ENCODE measurements at regions not wholly inside any gene's neighbourhood (a gene's known extent, or its start where the extent isn't known, plus 50 kb on each side); places are given as distances from the start of the nearest gene placed in this dataset.
"Not testable (repeated sequence)": the region's sequence is repeated elsewhere in the genome, so short reads cannot be mapped to it uniquely, and the experiment has no call there.

DNA sequence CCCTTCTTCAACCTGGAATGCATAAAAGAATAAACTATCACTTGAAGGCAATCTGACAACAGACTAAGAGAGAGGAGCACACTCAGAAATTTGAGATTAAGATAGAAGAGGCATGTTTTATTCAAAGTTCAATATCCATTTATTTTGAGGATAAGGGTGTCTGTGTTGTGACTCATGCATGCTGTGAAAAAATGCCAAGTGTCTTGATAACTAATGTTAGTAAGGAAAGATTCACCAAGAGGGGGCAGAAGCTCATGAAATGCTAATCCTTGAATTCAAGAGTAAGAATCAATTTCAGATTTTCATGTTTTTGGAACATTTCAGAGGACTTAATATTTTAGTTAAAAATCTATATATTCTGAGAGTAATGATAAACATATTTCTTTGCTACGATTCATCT, 94.0 kb downstream of the IFI44 start:
- Histone ChIP-seq H3K4me1 (replicated peaks; ENCODE audit: insufficient read depth) (no peaks in the 10 kb centered on the region), H2AFZ (no peak overlapping the region), H3K4me2 (no peak overlapping the region), H3K79me2 (ENCODE audit: low read depth) (no peaks in the 10 kb centered on the region), H3K36me3 (ENCODE audit: low read depth) (no peaks in the 10 kb centered on the region), H3K27me3 (ENCODE audit: insufficient read depth, low read depth) (no peaks in the 10 kb centered on the region), H3K4me3 (no peak overlapping the region), H3F3A (ENCODE audit: insufficient read depth, low read depth) (no peaks in the 10 kb centered on the region), H3K9me3 (ENCODE audit: insufficient read depth, low read depth) (no peaks in the 10 kb centered on the region), H3K9me2 (ENCODE audit: insufficient read depth) (peaks cover 4% of the 10 kb centered on the region; the same call in 1 of the 2 replicates), H4K20me1 (ENCODE audit: insufficient read depth) (no peaks in the 10 kb centered on the region), H3K27ac (no peak overlapping the region)
- intact Hi-C loops (cut with micrococcal nuclease; ENCODE audit: unreplicated experiment), result no loop called here
- ChIA-PET POLR2A (ENCODE audit: unreplicated experiment) (no interaction called here), CTCF (no interaction called here)
- no TSS peak for BruUV-seq (replicated peaks)
- no peak for TF ChIP-seq EZH2 (IDR thresholded peaks at IDR 0.05; ENCODE audit: low read depth)
- TF ChIP-seq, protein P1, sequence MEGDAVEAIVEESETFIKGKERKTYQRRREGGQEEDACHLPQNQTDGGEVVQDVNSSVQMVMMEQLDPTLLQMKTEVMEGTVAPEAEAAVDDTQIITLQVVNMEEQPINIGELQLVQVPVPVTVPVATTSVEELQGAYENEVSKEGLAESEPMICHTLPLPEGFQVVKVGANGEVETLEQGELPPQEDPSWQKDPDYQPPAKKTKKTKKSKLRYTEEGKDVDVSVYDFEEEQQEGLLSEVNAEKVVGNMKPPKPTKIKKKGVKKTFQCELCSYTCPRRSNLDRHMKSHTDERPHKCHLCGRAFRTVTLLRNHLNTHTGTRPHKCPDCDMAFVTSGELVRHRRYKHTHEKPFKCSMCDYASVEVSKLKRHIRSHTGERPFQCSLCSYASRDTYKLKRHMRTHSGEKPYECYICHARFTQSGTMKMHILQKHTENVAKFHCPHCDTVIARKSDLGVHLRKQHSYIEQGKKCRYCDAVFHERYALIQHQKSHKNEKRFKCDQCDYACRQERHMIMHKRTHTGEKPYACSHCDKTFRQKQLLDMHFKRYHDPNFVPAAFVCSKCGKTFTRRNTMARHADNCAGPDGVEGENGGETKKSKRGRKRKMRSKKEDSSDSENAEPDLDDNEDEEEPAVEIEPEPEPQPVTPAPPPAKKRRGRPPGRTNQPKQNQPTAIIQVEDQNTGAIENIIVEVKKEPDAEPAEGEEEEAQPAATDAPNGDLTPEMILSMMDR (conservative IDR thresholded peaks at IDR 0.05), result no peak
- DNase-seq, result no peak

DNA sequence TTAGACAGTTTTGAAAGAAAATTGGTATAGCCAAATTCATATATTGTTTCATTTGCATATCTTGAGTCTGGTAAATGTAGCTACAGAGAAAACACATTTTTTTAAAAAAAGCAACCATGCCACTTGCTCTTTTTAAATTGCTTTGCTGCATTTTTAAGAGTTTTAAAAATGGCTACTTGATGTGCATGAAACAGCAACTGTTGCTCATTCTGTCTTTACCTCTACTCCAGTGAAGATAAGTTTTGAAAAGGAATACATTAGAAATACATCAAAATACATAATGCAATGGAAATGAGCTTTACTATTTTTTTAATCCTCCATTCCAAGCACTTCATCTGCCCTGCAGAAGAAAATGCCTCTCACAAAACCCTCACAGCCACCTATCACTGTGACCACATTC, 95.5 kb downstream of the IFI44 start:
- H3K4me3 ChIP-seq, result no peak overlapping the region
- no peaks in the 10 kb centered on the region for H4K20me1 ChIP-seq (ENCODE audit: insufficient read depth)
- H3K79me2 ChIP-seq (ENCODE audit: low read depth), result no peaks in the 10 kb centered on the region
- no peaks in the 10 kb centered on the region for H3F3A ChIP-seq (ENCODE audit: insufficient read depth, low read depth)
- H3K27ac ChIP-seq, result no peak overlapping the region
- ChIA-PET POLR2A (ENCODE audit: unreplicated experiment) (no interaction called here), CTCF (no interaction called here)
- H3K4me2 ChIP-seq, result no peak overlapping the region
- intact Hi-C loops (cut with micrococcal nuclease; ENCODE audit: unreplicated experiment), result no loop called here
- H3K27me3 ChIP-seq (ENCODE audit: insufficient read depth, low read depth), result no peaks in the 10 kb centered on the region
- no peak overlapping the region for H2AFZ ChIP-seq
- no TSS peak for BruUV-seq (replicated peaks)
- no peaks in the 10 kb centered on the region for H3K36me3 ChIP-seq (ENCODE audit: low read depth)
- H3K9me3 ChIP-seq (ENCODE audit: insufficient read depth, low read depth), result no peaks in the 10 kb centered on the region
- no peaks in the 10 kb centered on the region for H3K4me1 ChIP-seq (replicated peaks; ENCODE audit: insufficient read depth)
- TF ChIP-seq EZH2 (IDR thresholded peaks at IDR 0.05; ENCODE audit: low read depth), result no peak
- TF ChIP-seq, protein P1 (conservative IDR thresholded peaks at IDR 0.05), result no peak
- peaks cover 4% of the 10 kb centered on the region; the same call in 1 of the 2 replicates for H3K9me2 ChIP-seq (ENCODE audit: insufficient read depth)
- no peak for DNase-seq

DNA sequence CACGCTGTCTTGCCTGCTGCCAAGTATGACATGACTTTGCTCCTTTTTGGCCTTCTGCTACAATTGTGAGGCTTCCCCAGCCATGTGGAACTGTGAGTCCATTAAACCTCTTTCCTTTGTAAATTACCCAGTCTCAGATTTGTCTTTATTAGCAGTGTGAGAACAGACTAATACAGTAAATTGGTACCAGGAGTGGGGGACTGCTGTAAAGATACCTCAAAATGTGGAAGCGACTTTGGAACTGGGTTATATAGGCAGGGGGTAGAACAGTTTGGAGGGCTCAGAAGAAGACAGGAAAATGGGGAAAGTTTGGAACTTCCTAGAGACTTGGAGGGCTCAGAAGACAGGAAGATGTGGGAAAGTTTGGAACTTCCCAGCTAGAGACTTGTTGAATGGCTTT, 104.0 kb downstream of the IFI44 start:
- H3K79me2 ChIP-seq (ENCODE audit: low read depth); H3K9me2 ChIP-seq (ENCODE audit: insufficient read depth); H3K27ac ChIP-seq; H3K27me3 ChIP-seq (ENCODE audit: insufficient read depth, low read depth); DNase-seq; H3K4me1 ChIP-seq (replicated peaks; ENCODE audit: insufficient read depth); H3K4me3 ChIP-seq; BruUV-seq (replicated peaks); intact Hi-C loops (cut with micrococcal nuclease; ENCODE audit: unreplicated experiment); POLR2A ChIA-PET (ENCODE audit: unreplicated experiment); H3F3A ChIP-seq (ENCODE audit: insufficient read depth, low read depth); H3K36me3 ChIP-seq (ENCODE audit: low read depth); H4K20me1 ChIP-seq (ENCODE audit: insufficient read depth); H3K4me2 ChIP-seq; H3K9me3 ChIP-seq (ENCODE audit: insufficient read depth, low read depth); CTCF ChIA-PET; H2AFZ ChIP-seq: not testable (repeated sequence)

DNA sequence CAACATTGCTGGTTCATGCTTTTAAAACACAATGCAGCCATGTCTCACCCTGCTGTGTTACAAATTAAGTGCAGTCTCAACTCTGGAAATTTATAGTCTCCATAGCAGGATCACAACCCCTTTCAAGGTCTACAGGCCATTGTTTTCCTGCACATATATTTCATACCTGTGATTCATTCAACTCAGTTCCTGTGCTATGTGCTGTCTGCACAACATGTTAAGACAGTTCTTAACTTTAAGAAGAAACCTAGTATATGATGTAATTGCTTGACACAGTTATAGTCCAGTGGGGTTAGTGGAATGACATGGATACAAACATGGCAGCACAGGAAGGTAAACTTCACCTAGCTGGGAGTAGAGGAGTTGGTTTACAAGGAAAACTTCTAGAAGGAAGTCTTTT, 106.4 kb downstream of the IFI44 start:
- Histone ChIP-seq H3K27me3 (ENCODE audit: insufficient read depth, low read depth) (no peaks in the 10 kb centered on the region), H4K20me1 (ENCODE audit: insufficient read depth) (no peaks in the 10 kb centered on the region), H3K4me3 (no peak overlapping the region), H3K9me3 (ENCODE audit: insufficient read depth, low read depth) (no peaks in the 10 kb centered on the region), H3K9me2 (ENCODE audit: insufficient read depth) (no peaks in the 10 kb centered on the region; the same call in 1 of the 2 replicates), H3F3A (ENCODE audit: insufficient read depth, low read depth) (no peaks in the 10 kb centered on the region), H3K4me2 (no peak overlapping the region), H3K79me2 (ENCODE audit: low read depth) (no peaks in the 10 kb centered on the region), H3K4me1 (replicated peaks; ENCODE audit: insufficient read depth) (no peaks in the 10 kb centered on the region), H3K36me3 (ENCODE audit: low read depth) (no peaks in the 10 kb centered on the region), H2AFZ (no peak overlapping the region), H3K27ac (no peak overlapping the region)
- ChIA-PET CTCF (no interaction called here), POLR2A (ENCODE audit: unreplicated experiment) (no interaction called here)
- BruUV-seq (replicated peaks), result no TSS peak
- DNase-seq, result no peak
- TF ChIP-seq, protein P1 (conservative IDR thresholded peaks at IDR 0.05), result no peak
- no peak for TF ChIP-seq EZH2 (IDR thresholded peaks at IDR 0.05; ENCODE audit: low read depth)
- intact Hi-C loops (cut with micrococcal nuclease; ENCODE audit: unreplicated experiment), result no loop called here
